DND-41 (cell line): ENCODE measurements at regions not wholly inside any gene's neighbourhood (a gene's known extent, or its start where the extent isn't known, plus 50 kb on each side); places are given as distances from the start of the nearest gene placed in this dataset.

Experiments
- CTCF ChIP-seq: IDR thresholded peaks from 2 replicates; pipeline ENCODE4 v1.5.1; 2012; ENCODE audit warnings: borderline replicate concordance, low read length, moderate library complexity, mild to moderate bottlenecking; ENCODE audit not compliant: poor library complexity, severe bottlenecking; ENCODE audit errors: extremely low read depth
- EZH2 ChIP-seq: IDR thresholded peaks from 3 replicates; pipeline ENCODE4 v1.6.1; 2012; ENCODE audit warnings: borderline replicate concordance, low read depth, mild to moderate bottlenecking, moderate library complexity, low read length, inconsistent platforms; ENCODE audit not compliant: severe bottlenecking

GRCh38 chr11:26929806-26930517 lies 64.0 kb upstream of the FIBIN start:
- TF ChIP-seq EZH2 (no peak), CTCF (no peak)
